SK-MEL-5 (cell line): ENCODE measurements at regions not wholly inside any gene's neighbourhood (a gene's known extent, or its start where the extent isn't known, plus 50 kb on each side); places are given as distances from the start of the nearest gene placed in this dataset.
"Not testable (repeated sequence)": the region's sequence is repeated elsewhere in the genome, so short reads cannot be mapped to it uniquely, and the experiment has no call there.

Experiments used
- DNase-seq: peaks from one replicate; pipeline ENCODE4 v3.0.0-alpha.2; 2016; ENCODE audit warnings: low read depth, low spot score
- in situ Hi-C: cut with HindIII; loops from 2 replicates; pipeline ENCODE4 v1.10.0; 2016; ENCODE audit warnings: low sequenced_read_pairs, high pct_unique_total_duplicates, low pct_unique_long_range_greater_than_20kb

DNA sequence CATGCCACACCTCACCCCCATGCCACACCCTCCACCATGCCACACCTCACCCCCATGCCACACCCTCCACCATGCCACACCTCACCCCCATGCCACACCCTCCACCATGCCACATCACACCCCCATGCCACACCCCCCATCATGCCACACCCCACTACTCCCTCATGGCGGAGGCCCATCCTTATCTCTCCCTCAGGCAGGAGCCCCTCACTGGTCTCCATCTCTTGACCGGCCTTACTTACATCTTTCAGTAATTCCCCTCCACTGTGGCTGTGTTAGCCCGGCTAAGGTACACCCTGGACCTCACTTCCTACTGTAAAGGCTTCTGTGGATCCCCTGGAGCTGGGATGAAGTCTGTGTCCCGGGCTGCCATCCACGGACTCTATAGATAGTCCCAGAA is 102.0 kb downstream of the OLFM1 start:
- in situ Hi-C loops: no loop called here
- DNase-seq: no peak

DNA sequence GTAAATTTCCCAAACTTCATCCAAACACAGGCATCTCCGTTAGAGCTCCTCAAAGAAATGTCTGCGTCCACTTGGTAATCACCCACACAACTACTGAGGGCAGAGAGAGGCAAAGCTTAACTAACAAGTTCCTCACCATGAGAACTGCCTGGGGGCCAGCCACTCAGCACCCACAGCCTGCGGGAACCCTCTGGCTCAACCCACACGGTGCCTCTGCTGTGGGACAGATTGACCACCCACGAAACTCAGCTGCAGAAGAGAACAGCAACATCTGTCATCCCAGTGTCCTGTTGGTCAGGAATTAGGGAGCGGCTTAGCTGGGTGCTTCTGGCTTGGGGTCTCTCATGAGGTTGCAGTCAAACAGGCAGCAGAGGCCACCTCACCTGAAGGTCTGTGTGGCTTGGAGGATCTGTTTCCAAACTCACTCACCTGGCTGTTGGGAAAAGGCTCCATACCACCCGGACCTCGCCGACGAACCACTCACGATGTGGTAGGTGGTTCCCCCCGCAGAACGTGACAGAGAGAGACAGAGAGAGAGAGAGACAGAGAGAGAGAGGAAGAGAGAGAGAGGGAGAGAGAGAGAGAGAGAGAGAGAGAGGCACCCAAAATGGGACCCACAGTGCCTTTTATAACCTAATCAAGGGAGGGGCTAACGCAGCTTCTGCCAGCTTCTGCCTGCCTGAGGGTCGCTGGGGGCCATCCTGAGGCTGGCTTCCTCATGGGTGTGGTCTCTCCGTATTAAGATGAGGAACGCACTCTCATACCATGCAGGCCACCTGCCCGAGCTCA is 103.5 kb downstream of the OLFM1 start:
- no peak for DNase-seq
- in situ Hi-C loops: no loop called here

DNA sequence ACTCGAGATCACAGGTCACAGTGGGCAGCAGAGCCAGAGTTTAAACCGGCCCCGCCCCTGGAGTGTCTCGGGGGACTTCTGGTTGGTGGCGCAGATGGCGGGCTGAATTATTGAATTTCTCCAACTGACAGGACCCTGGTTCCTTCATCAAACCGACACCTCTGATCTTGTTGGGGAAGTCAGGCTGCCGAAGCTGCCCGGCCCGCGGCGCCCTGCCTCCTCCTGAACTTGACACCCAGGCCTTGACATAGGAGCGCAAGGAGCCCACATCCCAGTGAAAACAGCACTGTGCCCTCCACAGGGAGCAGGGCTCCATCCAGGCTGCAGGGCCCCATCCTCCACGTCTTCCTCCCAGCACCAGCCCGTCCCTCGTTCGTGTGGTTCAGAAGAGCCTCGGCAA is 105.2 kb downstream of the OLFM1 start:
- DNase-seq: no peak
- in situ Hi-C loops: no loop called here

DNA sequence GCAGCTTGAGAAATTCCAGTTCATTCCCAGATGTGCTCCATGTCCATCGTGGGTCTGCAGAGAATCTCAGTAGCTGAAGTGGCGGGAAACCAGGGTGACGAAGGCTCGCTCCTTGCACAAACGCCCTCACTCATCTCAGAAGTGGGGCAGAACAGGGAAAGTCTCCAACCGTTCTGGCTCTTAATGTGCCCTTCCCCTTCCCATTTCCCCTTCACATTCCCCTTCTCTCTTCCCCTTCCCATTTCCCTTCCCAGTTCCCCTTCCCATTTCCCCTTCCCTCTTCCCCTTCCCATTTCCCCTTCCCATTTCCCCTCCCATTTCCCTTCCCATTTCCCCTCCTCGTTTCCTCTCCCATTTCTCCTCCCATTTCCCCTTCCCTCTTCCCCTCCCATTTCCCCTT is 108.5 kb downstream of the OLFM1 start:
- DNase-seq, in situ Hi-C loops: not testable (repeated sequence)

DNA sequence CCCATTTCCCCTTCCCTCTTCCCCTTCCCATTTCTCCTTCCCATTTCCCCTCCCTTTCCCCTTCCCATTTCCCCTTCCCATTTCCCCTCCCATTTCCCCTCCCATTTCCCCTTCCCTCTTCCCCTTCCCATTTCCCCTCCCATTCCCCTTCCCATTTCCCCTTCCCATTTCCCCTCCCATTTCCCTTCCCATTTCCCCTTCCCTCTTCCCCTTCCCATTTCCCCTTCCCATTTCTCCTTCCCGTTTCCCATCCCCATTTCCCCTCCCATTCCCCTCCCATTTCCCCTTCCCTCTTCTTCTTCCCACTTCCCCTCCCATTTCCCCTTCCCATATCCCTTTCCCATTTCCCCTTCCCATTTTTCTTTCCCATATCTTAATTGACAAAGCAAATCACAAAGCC is 109.0 kb downstream of the OLFM1 start:
- in situ Hi-C loops: no loop called here
- no peak for DNase-seq

DNA sequence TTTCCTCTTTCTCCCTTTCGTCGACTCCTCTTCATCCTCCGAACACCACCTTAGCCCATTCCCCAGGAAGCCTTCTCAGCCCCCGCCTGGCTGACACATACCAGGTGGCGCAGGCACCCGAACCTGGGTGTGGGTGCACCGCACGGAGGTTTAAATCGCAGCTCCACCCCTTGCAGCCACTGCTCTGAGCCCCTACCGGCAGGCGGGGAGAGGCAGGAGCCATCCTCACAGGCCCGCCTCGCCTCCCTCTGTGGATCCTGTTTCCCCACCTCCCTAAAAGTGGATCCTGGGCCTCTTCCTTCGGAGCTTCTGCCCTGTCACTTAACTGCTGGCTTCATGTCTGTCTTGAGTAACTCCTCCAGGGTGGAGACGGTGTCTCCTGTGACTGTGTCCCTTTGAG is 110.7 kb downstream of the OLFM1 start:
- DNase-seq: no peak

DNA sequence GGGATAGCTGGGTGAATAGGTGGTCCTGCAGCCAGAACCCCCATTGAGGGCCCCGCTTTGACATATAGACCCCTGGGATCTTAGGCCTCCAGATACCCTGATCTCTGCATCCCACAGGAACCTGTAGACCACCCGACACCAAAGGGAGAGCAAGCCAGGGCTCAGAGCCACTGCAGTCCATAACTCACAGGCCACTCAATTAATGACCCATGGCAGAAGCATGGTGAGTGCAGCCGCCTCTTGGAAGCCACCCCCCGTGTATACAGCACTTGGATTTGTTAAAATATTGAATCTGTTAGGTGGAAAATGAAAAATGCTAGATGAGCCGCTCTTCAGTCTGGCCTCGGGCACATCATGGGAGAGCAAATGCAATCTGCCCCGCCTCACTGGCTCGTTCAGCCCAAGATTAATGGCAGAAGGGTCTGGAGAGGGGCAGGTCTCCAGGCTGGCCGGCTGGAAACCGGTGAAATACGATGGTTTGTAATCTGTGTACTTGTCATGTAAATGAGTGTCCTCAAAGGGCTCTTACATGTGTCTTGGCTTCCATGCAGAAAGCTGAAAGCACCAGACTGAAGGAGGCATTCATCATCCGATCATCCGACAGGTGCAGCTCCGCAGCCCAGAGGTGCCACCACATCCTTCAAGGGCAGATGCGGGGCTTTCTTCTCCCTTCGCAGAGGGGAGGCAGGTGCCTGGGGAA is 111.3 kb downstream of the OLFM1 start:
- in situ Hi-C loops: no loop called here
- DNase-seq: no peak

More for the DNA sequence above, 110.7 kb downstream of the OLFM1 start:
- in situ Hi-C loops: no loop called here

DNA sequence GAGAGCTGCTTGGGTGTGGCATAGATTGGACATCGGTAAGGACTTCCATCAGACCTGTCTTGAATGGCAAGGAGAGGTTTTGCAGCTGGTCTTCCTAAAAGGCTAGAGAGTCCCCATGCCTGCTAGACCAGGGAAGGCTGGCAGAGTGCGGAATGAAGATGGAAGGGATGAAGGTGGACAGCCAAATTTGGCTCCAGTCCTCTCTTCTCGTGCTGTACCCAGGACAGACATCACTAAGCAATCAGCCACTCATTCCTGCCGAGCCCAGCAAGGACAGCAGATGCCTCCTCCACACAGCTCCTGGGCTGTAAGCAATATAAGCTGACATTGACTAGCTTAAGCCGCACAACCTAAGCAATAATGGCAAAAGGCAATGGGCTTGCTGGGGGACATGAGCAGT is 112.0 kb downstream of the OLFM1 start:
- DNase-seq: no peak
- in situ Hi-C loops: no loop called here

DNA sequence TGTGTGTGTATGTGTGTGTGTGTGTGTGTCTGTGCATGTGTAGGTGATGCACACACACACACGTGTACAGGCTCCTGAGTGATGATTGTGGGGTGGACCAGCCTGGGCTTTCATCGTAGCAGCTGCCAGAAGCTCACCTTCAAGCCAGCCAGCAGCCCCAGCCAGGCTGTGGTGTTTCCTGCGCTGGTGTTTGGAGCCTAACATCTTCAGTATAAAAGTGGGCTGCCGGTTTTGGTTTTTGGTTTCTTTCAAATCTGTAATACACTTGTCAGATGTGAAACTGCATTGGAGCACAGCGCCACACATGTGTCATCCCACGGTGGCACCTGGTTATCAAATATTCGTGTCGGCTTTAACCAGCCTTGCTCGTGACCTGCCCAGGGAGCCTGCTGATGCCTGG is 114.2 kb downstream of the OLFM1 start:
- no peak for DNase-seq
- in situ Hi-C loops: no loop called here

DNA sequence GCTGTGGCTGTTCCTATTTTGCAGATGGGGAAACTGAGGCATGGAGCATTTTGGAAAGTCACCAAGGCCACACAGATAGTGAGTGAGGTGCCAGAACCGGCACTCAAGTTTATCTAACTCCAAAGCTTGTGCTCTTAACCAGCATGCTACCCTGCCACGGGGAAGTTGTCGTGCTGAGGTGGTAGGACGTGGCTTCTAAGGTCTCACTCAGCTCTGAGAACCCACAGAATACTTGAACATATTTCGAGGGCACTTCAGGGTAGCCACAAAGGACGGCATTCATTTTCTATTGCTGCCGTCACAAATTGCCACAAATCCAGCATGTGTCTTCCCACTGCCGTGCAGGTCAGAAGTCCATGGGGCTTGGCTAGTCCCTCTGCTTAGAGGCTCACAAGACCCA is 116.7 kb downstream of the OLFM1 start:
- in situ Hi-C loops: no loop called here
- DNase-seq: peak; percentile 6

DNA sequence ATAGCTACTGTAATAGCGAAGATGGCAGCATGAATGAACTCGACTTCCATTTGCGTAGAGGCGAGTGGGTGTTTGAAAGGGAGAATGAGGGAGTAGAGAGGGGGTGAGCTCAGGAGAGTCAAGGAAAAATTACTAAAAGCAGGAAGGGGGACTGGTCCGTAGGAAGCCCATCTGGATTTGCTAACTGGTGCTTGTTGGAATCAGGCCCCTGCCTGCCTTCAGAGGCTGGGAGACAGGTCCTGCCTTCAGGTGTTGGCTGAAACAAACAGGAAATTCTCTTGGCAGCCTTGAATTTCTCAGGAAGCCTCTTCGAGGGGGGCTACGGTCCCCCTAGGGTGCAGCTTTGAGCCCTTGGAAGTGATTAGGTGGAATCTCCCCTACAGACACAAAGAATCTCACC is 121.7 kb downstream of the OLFM1 start:
- in situ Hi-C loops: no loop called here
- DNase-seq: no peak

DNA sequence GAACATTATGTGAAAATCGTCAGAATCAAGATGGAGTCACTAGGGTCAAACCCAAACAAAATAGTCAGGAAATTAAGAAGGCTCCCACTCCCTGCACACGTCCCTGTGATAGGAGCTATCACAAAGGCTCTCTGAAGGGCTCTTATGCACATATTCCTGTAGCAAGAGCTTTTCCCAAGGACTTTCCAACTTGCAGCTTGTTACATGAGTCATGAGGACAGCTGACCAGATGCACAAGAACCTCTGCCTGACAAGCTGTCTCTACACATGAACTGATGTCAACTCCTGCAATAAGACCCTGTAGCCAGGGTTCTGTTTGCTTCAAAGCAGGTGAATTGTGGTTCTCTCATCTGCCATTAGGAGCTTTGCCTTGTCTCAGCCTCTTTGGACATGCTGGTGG is 122.4 kb downstream of the OLFM1 start:
- in situ Hi-C loops: no loop called here
- DNase-seq: no peak

DNA sequence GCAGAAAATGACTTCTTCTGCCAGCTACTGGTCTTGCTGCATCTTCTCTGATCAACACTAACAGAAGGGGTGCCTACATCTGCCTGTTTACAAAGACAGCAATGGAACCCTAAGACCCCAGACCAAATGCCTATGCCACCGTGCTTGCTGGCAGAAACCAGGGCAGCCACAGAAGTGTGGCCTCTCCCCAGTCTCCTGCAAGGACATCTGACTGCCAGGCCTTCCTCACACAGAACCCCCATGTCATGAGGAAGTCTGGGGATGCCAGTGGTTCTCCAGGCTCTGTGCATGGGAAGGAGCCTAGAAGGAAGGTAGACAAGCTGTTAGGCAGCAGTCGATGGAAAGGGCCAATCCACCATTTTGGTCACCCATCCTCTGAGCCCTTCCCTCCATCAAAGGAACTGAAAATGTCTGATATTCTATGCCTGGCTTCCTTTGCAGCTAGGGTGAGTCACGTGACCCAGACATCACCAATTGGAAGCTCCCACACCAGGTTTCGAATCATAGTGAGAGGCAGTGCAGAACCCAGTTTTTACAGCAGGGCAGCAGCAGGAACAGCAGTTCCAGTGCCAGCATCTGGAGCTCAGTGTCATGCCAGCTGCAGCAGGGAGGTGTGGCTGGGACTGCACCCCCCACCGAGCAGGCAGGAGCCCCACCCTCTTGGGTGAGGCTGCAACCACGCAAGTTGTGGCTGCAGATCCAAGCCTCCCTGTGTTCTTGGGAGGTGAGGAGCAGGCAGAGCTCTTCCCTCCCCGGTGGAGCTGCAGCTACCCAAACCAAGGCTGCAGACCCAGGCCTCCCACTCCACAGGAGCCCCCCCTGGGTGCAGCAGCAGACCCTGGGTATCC is 123.4 kb downstream of the OLFM1 start:
- in situ Hi-C loops: no loop called here
- no peak for DNase-seq

DNA sequence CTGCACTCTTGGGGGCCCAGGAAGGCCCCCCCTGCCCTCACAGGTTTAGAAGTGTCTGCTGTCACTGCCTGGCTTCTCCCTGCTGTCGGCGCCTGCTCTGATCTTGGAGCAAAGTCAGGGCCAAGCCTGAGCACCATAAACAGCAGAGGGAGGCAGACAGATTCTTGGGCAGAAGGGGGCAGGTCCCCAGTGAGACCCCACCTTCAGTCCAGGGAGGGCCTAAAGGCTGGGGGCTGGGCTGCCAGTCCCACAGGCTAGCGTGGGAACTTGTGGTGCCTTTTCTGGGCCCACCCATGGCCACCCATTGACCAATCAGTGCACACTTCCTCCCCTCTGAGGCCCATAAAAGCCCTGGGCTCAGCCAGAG is 124.0 kb downstream of the OLFM1 start:
- no peak for DNase-seq
- in situ Hi-C loops: no loop called here

DNA sequence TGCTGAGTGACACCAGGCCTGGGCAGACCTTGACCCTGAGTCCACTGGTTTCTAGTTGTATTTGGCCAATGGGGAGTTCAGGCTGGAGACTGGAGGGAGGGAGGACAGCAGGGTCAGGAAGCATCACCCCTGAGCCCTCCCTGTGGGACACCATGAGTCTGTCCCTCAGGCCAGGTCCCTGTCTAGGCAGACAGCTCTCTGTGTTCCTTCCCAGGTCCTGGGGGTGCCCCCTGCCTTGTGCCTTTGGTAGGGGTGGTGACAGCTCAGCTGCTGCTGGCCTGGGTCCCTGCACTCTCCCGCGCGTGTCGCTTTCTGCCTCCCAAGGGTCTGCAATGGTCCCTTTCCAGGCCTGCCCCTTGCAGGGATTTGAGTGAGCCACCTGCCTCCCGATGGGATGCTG is 125.5 kb downstream of the OLFM1 start:
- in situ Hi-C loops: no loop called here

DNA sequence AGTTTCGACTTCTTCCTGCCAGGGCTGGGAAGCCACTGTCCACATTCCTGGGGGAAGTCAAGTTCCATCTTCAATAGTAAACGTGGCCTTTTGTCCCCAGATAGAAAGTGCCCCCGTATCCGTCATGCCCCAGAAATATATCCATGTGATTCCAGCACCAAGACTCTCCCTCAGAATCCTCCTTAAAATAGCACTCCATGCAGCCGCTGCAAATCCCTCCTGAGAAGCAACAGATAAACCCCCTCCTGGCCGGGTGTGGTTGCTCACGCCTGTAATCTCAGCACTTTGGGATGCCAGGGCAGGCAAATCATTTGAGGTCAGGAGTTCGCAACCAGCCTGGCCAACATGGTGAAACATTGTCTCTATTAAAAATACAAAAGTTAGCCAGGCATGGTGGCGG is 126.1 kb downstream of the OLFM1 start:
- in situ Hi-C loops: no loop called here
- DNase-seq: no peak

More for the DNA sequence above, 125.5 kb downstream of the OLFM1 start:
- DNase-seq: no peak

DNA sequence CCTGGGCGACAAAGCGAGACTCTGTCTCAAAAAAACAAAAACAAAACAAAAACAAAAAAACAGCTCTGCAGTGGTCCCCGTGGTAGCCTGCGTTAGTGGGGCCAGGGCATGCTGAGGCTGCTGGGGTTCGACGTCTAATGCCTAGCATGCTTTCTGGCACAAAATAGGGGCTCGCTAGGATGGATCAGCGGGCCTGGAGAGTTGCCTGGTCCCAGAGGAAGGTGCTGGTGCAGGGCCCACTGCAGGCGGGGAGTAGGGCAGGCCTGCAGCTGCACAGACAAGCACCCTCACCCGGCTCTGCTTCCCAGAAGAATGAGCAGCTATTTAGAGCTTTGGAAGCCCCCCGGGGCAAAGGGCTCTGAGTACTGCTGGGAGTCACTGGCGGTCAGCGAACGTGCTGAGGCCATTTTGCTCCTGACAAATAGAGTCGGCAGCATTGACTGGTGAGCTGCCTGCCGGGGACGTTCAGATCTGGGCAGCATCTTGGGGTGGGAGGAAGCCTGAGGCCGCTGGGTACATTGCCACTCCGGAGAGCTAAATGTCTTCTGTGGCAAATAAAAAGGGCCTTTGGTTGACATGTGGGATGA is 126.7 kb downstream of the OLFM1 start:
- in situ Hi-C loops: no loop called here
- no peak for DNase-seq

DNA sequence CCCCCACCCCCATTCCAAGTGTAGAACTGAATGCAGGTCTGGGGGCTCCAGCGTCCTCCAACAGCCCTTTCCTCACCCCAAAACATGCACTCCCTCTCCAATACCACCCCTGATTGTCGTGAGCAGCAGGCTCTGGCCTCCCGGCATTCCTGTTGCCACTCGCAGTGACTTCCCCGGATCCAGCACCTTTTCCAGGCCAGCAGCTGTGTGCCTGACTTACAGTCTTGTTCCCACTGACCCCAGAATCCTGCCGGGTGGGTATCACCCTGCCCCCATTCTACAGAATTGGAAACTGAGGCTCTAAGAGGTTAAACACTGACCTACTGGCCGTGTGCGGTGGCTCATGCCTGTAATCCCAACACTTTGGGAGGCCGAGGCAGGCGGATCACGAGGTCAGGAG is 127.2 kb downstream of the OLFM1 start:
- in situ Hi-C loops: no loop called here
- DNase-seq: no peak
